Neuronal stem cell (in vitro differentiated cells): ENCODE measurements at regions not wholly inside any gene's neighbourhood (a gene's known extent, or its start where the extent isn't known, plus 50 kb on each side); places are given as distances from the start of the nearest gene placed in this dataset.

Experiments used
- DNase-seq: peaks from one replicate; pipeline ENCODE4 v3.0.0-alpha.2; 2013; ENCODE audit warnings: low spot score
- H2AFZ ChIP-seq: one replicate; pipeline ENCODE4 v1.6.1; 2013; ENCODE audit warnings: mild to moderate bottlenecking, low read length, inconsistent platforms
- H2AK5ac ChIP-seq: 2 replicates; pipeline ENCODE4 v1.6.1; 2013; ENCODE audit warnings: low read depth, mild to moderate bottlenecking, inconsistent platforms, low read length, moderate library complexity, mixed read lengths
- H2BK120ac ChIP-seq: 2 replicates; pipeline ENCODE4 v1.6.1; 2013; ENCODE audit warnings: low read depth, mild to moderate bottlenecking, inconsistent platforms, low read length, moderate library complexity, mixed read lengths
- H2BK12ac ChIP-seq: one replicate; pipeline ENCODE4 v1.6.1; 2013; ENCODE audit warnings: low read length, inconsistent platforms
- H2BK15ac ChIP-seq: 2 replicates; pipeline ENCODE4 v1.6.1; 2013; ENCODE audit warnings: mild to moderate bottlenecking, low read length, inconsistent platforms, mixed read lengths
- H2BK5ac ChIP-seq: one replicate; pipeline ENCODE4 v1.6.1; 2013; ENCODE audit warnings: inconsistent platforms, mild to moderate bottlenecking, low read length, moderate library complexity
- H3K14ac ChIP-seq: one replicate; pipeline ENCODE4 v1.6.1; 2013; ENCODE audit warnings: low read length, inconsistent platforms
- H3K18ac ChIP-seq: 2 replicates; pipeline ENCODE4 v1.6.1; 2013; ENCODE audit warnings: low read length, inconsistent platforms
- H3K23ac ChIP-seq: 2 replicates; pipeline ENCODE4 v1.6.1; 2013; ENCODE audit warnings: low read depth, mild to moderate bottlenecking, mixed read lengths, low read length, inconsistent platforms; ENCODE audit not compliant: poor library complexity
- H3K27ac ChIP-seq: replicated peaks from 3 replicates; pipeline ENCODE4 v1.5.1; 2013; ENCODE audit warnings: low read length, inconsistent platforms
- H3K27me3 ChIP-seq, 3 experiments: 2 replicates each; pipeline ENCODE4 v1.6.1; 2013; ENCODE audit warnings: low read length in 3 of 3, mild to moderate bottlenecking in 2 of 3, inconsistent platforms in 1 of 3, low read depth in 1 of 3, mixed read lengths in 1 of 3, moderate library complexity in 1 of 3; ENCODE audit not compliant: control insufficient read depth in 3 of 3, insufficient read depth in 3 of 3
- H3K36me3 ChIP-seq, 2 donors: replicated peaks in 1 of 2; 2 replicates each; pipeline ENCODE4 v1.6.1; 2013; ENCODE audit warnings: low read length in 2 of 2; ENCODE audit not compliant: control insufficient read depth in 2 of 2, insufficient read depth in 2 of 2
- H3K4ac ChIP-seq: 2 replicates; pipeline ENCODE4 v1.6.1; 2013; ENCODE audit warnings: inconsistent platforms, mild to moderate bottlenecking, low read length, moderate library complexity
- H3K4me1 ChIP-seq, 2 donors: 1 replicate in 1 of 2; 2 replicates in 1 of 2; pipeline ENCODE4 v1.6.1; 2013; ENCODE audit warnings: low read length in 2 of 2, low read depth in 1 of 2; ENCODE audit not compliant: control insufficient read depth in 2 of 2, insufficient read depth in 1 of 2
- H3K4me2 ChIP-seq: one replicate; pipeline ENCODE4 v1.6.1; 2013; ENCODE audit warnings: mild to moderate bottlenecking, low read length, inconsistent platforms; ENCODE audit not compliant: insufficient read depth, poor library complexity, severe bottlenecking
- H3K4me3 ChIP-seq, 2 donors: 2 replicates each; pipeline ENCODE4 v1.5.1; 2013; ENCODE audit warnings: low read length in 2 of 2, mild to moderate bottlenecking in 2 of 2, inconsistent platforms in 1 of 2, moderate library complexity in 1 of 2
- H3K79me1 ChIP-seq: one replicate; pipeline ENCODE4 v1.6.1; 2013; ENCODE audit warnings: low read depth, mild to moderate bottlenecking, inconsistent platforms, low read length, moderate library complexity
- H3K9ac ChIP-seq: one replicate; pipeline ENCODE4 v1.6.1; 2013; ENCODE audit warnings: mild to moderate bottlenecking, low read depth, low read length, inconsistent platforms; ENCODE audit not compliant: poor library complexity
- H3K9me3 ChIP-seq, 2 donors: replicated peaks in 1 of 2; 2 replicates each; pipeline versions ENCODE3 to v1.6.1; 2013; ENCODE audit warnings: low read length in 2 of 2, mild to moderate bottlenecking in 2 of 2, inconsistent platforms in 1 of 2, low read depth in 1 of 2, mixed read lengths in 1 of 2, moderate library complexity in 1 of 2; ENCODE audit not compliant: control insufficient read depth in 2 of 2, insufficient read depth in 1 of 2
- H4K8ac ChIP-seq: one replicate; pipeline ENCODE4 v1.6.1; 2013; ENCODE audit warnings: low read depth, mild to moderate bottlenecking, inconsistent platforms, low read length, moderate library complexity
- H4K91ac ChIP-seq: one replicate; pipeline ENCODE4 v1.6.1; 2013; ENCODE audit warnings: low read length, low read depth, mild to moderate bottlenecking, inconsistent platforms; ENCODE audit not compliant: poor library complexity
- WGBS, 2 donors: extraction: QIAGEN DNeasy Blood & Tissue Kit; methylation state at CpG; one replicate each; pipeline ENCODE4 v1.1.7; 2013; ENCODE audit warnings: missing lambda C conversion rate in 2 of 2, mixed read lengths in 1 of 2; ENCODE audit not compliant: insufficient read length in 2 of 2, insufficient replicate concordance in 1 of 2; ENCODE audit errors: extremely low coverage in 2 of 2; 5-methylcytosine and 5-hydroxymethylcytosine counted together

DNA sequence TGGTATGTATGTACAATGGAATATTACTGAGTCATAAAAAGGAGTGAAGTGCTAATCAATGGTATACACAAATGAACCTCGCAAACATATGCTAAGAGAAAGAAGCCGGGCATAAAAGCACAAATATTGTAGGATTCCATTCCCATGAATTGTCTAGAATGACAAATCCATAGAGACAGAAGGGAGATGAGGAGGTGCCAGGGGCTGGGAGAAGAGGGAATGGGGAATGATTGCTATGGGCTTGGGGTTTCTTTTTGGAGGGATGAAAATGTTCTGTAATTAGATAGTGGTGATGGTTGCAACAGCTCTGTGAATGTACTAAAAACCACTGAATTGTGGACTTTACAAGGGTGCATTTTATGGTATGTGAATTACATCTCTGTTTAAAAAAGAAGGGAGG, 73.5 kb downstream of the GLI2 start:
- H3K27me3 ChIP-seq, result no peaks in the 10 kb centered on the region
- H3K4me2 ChIP-seq, result no peak overlapping the region
- peaks cover 12% of the 10 kb centered on the region for H3K79me1 ChIP-seq
- no peak overlapping the region for H2AK5ac ChIP-seq
- H3K9ac ChIP-seq, result no peak overlapping the region
- WGBS, 2 donors, result no CpG with 5 or more reads among the region's 2 CpGs
- H4K91ac ChIP-seq, result no peak overlapping the region
- H3K4ac ChIP-seq, result no peak overlapping the region
- H2BK5ac ChIP-seq, result no peak overlapping the region
- H3K9me3 ChIP-seq, result no peaks in the 10 kb centered on the region
- H3K14ac ChIP-seq, result no peak overlapping the region
- H3K18ac ChIP-seq, result no peak overlapping the region
- no peaks in the 10 kb centered on the region for H3K4me1 ChIP-seq
- no peak overlapping the region for H2BK15ac ChIP-seq
- DNase-seq, result no peak
- H3K4me3 ChIP-seq, result no peak overlapping the region
- H3K23ac ChIP-seq, result no peak overlapping the region
- H2BK120ac ChIP-seq, result no peak overlapping the region
- no peak overlapping the region for H3K27ac ChIP-seq
- H3K36me3 ChIP-seq, result peaks cover 19 to 98% of the 10 kb centered on the region in 2 donors
- H2AFZ ChIP-seq, result no peak overlapping the region
- H4K8ac ChIP-seq, result no peak overlapping the region
- no peak overlapping the region for H2BK12ac ChIP-seq

DNA sequence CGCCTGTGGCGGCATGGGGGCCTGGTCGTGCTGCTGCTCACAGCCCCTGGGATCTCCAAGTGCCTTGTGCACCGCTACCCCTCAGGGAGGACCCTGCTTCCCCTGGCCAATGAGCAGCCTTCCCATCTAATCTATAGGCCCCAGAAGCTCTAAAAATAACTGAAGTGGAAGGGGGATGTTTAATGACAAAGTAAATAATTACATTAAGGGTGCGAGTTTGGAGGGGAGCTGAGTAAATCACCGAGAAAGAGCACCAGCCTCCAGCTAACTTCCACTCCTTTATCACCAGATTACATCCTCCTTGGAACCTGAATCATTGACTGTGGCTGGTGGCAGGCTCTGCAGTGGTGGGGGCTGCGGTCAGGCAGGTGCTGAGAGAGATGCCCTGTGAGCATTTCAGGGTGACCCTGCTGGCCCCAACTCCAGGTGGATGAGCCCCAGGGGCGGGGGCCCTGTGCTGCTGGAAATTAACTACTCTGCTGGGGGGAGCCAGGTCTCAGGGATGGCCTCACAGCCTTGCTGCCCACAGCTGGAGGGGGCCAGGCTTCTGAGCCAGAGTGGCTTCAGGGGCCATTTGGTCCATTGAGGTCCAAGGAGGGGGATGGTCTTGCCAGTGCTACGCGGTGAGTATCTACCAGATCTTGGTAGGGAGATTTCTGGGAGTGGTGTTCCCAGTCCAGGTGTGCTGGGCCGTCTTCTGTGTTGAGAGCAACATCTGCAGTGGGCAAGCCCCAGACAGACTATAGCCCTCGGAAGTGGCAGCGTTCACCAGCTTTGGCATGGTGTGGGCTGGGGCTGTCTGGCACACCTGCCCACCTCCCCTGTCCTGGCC, 74.2 kb downstream of the GLI2 start:
- no peak overlapping the region for H3K14ac ChIP-seq
- no peak overlapping the region for H4K8ac ChIP-seq
- H2BK5ac ChIP-seq, result peak overlapping the region; percentile 7
- H3K79me1 ChIP-seq, result peaks cover 12% of the 10 kb centered on the region
- no peak overlapping the region for H4K91ac ChIP-seq
- no peak overlapping the region for H2BK120ac ChIP-seq
- no peaks in the 10 kb centered on the region for H3K4me1 ChIP-seq
- H3K4me3 ChIP-seq, result no peak overlapping the region
- H2AFZ ChIP-seq, result no peak overlapping the region
- DNase-seq, result no peak
- H3K27me3 ChIP-seq, result no peaks in the 10 kb centered on the region
- H3K9ac ChIP-seq, result no peak overlapping the region
- H3K27ac ChIP-seq, result no peak overlapping the region
- peak overlapping the region; percentile 54 for H3K18ac ChIP-seq
- H2AK5ac ChIP-seq, result no peak overlapping the region
- H3K4ac ChIP-seq, result no peak overlapping the region
- no peak overlapping the region for H3K4me2 ChIP-seq
- no peak overlapping the region for H2BK15ac ChIP-seq
- no peak overlapping the region for H3K23ac ChIP-seq
- no peak overlapping the region for H2BK12ac ChIP-seq
- no peaks in the 10 kb centered on the region for H3K9me3 ChIP-seq
- peaks cover 19 to 96% of the 10 kb centered on the region in 2 donors for H3K36me3 ChIP-seq
- no CpG with 5 or more reads among the region's 13 CpGs for WGBS, 2 donors

DNA sequence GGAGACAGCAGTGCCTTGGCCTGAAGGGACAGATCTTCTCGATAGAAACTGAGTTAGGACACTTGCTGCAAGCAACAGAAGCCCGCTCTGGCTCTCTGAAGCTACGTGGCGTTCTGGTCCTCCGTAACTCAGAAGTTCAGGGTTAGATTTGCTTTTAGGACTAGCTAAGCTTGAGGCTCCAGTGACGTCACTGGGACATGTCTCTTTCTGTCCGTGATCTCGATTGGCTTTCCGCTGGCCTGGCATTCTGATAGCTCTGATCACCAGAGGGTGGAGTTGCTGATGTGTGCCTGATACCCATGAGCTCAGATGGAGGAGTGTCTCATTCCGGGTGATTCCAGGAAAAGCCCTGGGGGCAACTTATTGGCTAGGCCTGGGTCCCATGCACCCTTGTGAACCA, 75.0 kb downstream of the GLI2 start:
- peaks cover 17 to 96% of the 10 kb centered on the region in 2 donors for H3K36me3 ChIP-seq
- H3K4me2 ChIP-seq, result no peak overlapping the region
- no peak for DNase-seq
- no peak overlapping the region for H3K14ac ChIP-seq
- WGBS, 2 donors, result no CpG with 5 or more reads among the region's 10 CpGs
- no peak overlapping the region for H2BK12ac ChIP-seq
- H3K4ac ChIP-seq, result no peak overlapping the region
- H3K18ac ChIP-seq, result no peak overlapping the region
- no peak overlapping the region for H2AK5ac ChIP-seq
- H4K91ac ChIP-seq, result no peak overlapping the region
- H3K27me3 ChIP-seq, result no peaks in the 10 kb centered on the region
- H3K27ac ChIP-seq, result no peak overlapping the region
- no peak overlapping the region for H3K23ac ChIP-seq
- H2AFZ ChIP-seq, result no peak overlapping the region
- H2BK5ac ChIP-seq, result peak overlapping the region; percentile 7
- H4K8ac ChIP-seq, result no peak overlapping the region
- H3K4me1 ChIP-seq, result no peaks in the 10 kb centered on the region
- peak overlapping the region; percentile 51 for H3K9ac ChIP-seq
- no peaks in the 10 kb centered on the region for H3K9me3 ChIP-seq
- H2BK15ac ChIP-seq, result no peak overlapping the region
- H2BK120ac ChIP-seq, result no peak overlapping the region
- no peak overlapping the region for H3K4me3 ChIP-seq
- H3K79me1 ChIP-seq, result peaks cover 16% of the 10 kb centered on the region

DNA sequence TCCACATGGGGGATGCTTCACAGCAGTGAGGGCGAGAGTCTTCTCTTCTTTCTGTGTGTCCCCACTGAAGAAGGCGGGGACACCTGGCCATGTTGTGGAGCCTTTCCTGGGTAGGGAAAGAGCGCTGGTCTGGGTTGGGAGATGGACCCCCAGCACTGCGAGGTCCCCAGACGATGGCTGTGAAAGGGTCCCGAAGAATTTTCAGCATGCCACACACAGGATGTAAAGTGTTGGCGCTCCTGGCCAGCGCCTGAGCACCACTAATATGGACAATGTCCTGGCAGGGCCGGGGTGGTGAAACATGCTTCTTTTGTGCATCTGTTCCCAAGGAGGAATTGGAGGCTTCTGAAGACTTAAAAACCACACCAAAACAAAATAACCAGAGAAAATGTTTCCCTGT, 77.2 kb downstream of the GLI2 start:
- peaks cover 13% of the 10 kb centered on the region for H3K79me1 ChIP-seq
- H3K23ac ChIP-seq, result no peak overlapping the region
- no peaks in the 10 kb centered on the region for H3K9me3 ChIP-seq
- no peak overlapping the region for H2BK15ac ChIP-seq
- H3K27ac ChIP-seq, result no peak overlapping the region
- H2AFZ ChIP-seq, result no peak overlapping the region
- H2BK12ac ChIP-seq, result no peak overlapping the region
- no peak overlapping the region for H4K91ac ChIP-seq
- peaks cover 19 to 93% of the 10 kb centered on the region in 2 donors for H3K36me3 ChIP-seq
- H2AK5ac ChIP-seq, result no peak overlapping the region
- no CpG with 5 or more reads among the region's 9 CpGs for WGBS, 2 donors
- H3K27me3 ChIP-seq, result no peaks in the 10 kb centered on the region
- H3K4me3 ChIP-seq, result no peak overlapping the region
- H3K9ac ChIP-seq, result no peak overlapping the region
- H4K8ac ChIP-seq, result no peak overlapping the region
- no peak overlapping the region for H3K4ac ChIP-seq
- no peaks in the 10 kb centered on the region for H3K4me1 ChIP-seq
- H2BK120ac ChIP-seq, result no peak overlapping the region
- no peak overlapping the region for H3K14ac ChIP-seq
- H3K4me2 ChIP-seq, result no peak overlapping the region
- no peak overlapping the region for H2BK5ac ChIP-seq
- no peak for DNase-seq
- no peak overlapping the region for H3K18ac ChIP-seq
